HepG2 (cell line): ENCODE measurements at regions not wholly inside any gene's neighbourhood (a gene's known extent, or its start where the extent isn't known, plus 50 kb on each side); places are given as distances from the start of the nearest gene placed in this dataset.

Source experiments
- ATAC-seq: fragments of 200-7000 bp; cut with Tn5 transposase; 3 replicates; pipeline ENCODE4 v1.9.1; 2020; ENCODE audit warnings: mild to moderate bottlenecking, moderate library complexity
- BruUV-seq: library from RNA; stranded (reverse); fragments of 400-500 nt; replicated peaks from 2 replicates; lab custom pipeline; 2021; lab: Mats Ljungman, UMichigan
- CTCF ChIA-PET: fragments of 300-600 bp; formaldehyde crosslinking; extraction: SDS; loops from one replicate; lab custom pipeline; 2021; ENCODE audit warnings: low total read pairs, inconsistent platforms, low intra/inter-chr PET ratio; lab: Yijun Ruan, JAX
- POLR2A ChIA-PET: fragments of 350-600 bp; sonication (Branson Sonifier 250); formaldehyde crosslinking; loops from one replicate; lab custom pipeline; 2020; ENCODE audit warnings: antibody characterized with exemption, inconsistent platforms; lab: Yijun Ruan, JAX
- DNase-seq: peaks from one replicate; pipeline ENCODE4 v3.0.0-alpha.2; 2015; ENCODE audit warnings: low spot score
- FAIRE-seq: peaks from 3 replicates; lab custom pipeline; 2011; peaks lifted over from hg19 to GRCh38; lab: Jason Lieb, UNC
- H2AFZ ChIP-seq: one replicate; pipeline ENCODE4 v1.6.1; 2011; ENCODE audit warnings: low read length, inconsistent platforms
- H3K27ac ChIP-seq: fragments of 300-600 bp; 3 replicates; pipeline ENCODE4 v1.8.0; 2011; ENCODE audit warnings: mixed run types, mild to moderate bottlenecking, mixed read lengths, low read length, inconsistent platforms; ENCODE audit not compliant: insufficient read depth; ENCODE audit errors: extremely low read length
- H3K27me3 ChIP-seq, 2 experiments: fragments of 200-600 bp in 1 of 2; 2 replicates in 1 of 2; 3 replicates in 1 of 2; pipeline versions ENCODE4 v1.6.0 to v1.8.0; 2011; ENCODE audit warnings: low read length in 2 of 2, mild to moderate bottlenecking in 2 of 2, moderate library complexity in 2 of 2, inconsistent platforms in 1 of 2; ENCODE audit not compliant: insufficient read depth in 2 of 2, control insufficient read depth in 1 of 2
- H3K36me3 ChIP-seq, 2 experiments: fragments of 200-600 bp in 1 of 2; replicated peaks in 1 of 2; 2 replicates in 1 of 2; 3 replicates in 1 of 2; pipeline versions ENCODE4 v1.5.1 to v1.8.0; 2011; ENCODE audit warnings: low read length in 2 of 2, inconsistent platforms in 1 of 2; ENCODE audit not compliant: insufficient read depth in 2 of 2, control insufficient read depth in 1 of 2
- H3K4me1 ChIP-seq: 2 replicates; pipeline ENCODE4 v1.5.1; 2012; ENCODE audit warnings: low read length, inconsistent platforms; ENCODE audit not compliant: insufficient read depth
- H3K4me2 ChIP-seq: 2 replicates; pipeline ENCODE4 v1.6.0; 2011; ENCODE audit warnings: low read depth, low read length, inconsistent platforms
- H3K4me3 ChIP-seq, 3 experiments: fragments of 200-600 bp in 1 of 3; sonication (generic), shearing (Covaris generic) in 1 of 3; replicated peaks in 1 of 3; 2 replicates each; pipeline ENCODE4 v1.5.1; 2011 to 2016; ENCODE audit warnings: low read length in 3 of 3, inconsistent platforms in 2 of 3, low read depth in 2 of 3, mild to moderate bottlenecking in 2 of 3, control low read depth in 1 of 3, mixed read lengths in 1 of 3; ENCODE audit not compliant: insufficient read depth in 1 of 3
- H3K79me2 ChIP-seq: one replicate; pipeline ENCODE4 v1.6.1; 2011; ENCODE audit warnings: low read length, inconsistent platforms; ENCODE audit not compliant: insufficient read depth
- H3K9ac ChIP-seq: 2 replicates; pipeline ENCODE4 v1.6.0; 2011; ENCODE audit warnings: mild to moderate bottlenecking, low read depth, low read length, inconsistent platforms; ENCODE audit not compliant: insufficient read depth
- H3K9me3 ChIP-seq: 2 replicates; pipeline ENCODE4 v1.5.1; 2012; ENCODE audit warnings: mild to moderate bottlenecking, low read length
- H4K20me1 ChIP-seq: 2 replicates; pipeline ENCODE4 v1.6.0; 2011; ENCODE audit warnings: inconsistent platforms, mild to moderate bottlenecking, low read length, moderate library complexity; ENCODE audit not compliant: insufficient read depth
- DMAP1 ChIP-seq: IDR thresholded peaks from 2 replicates; pipeline ENCODE4 v1.6.1; 2016
- HOXA9 ChIP-seq: sonication (generic); formaldehyde crosslinking; IDR thresholded peaks from 2 replicates; pipeline ENCODE4 v1.8.1; 2022; ENCODE audit warnings: missing genetic modification reagents, mild to moderate bottlenecking, moderate library complexity, borderline replicate concordance
- HOXD1 ChIP-seq: sonication (generic); formaldehyde crosslinking; IDR thresholded peaks from 2 replicates; pipeline ENCODE4 v1.5.0; 2020; ENCODE audit warnings: missing genetic modification reagents
- TP53 ChIP-seq: sonication (generic); formaldehyde crosslinking; conservative IDR thresholded peaks from 2 replicates; pipeline ENCODE4 v1.4.0; 2020; ENCODE audit warnings: missing genetic modification reagents
- ZFY ChIP-seq: sonication (generic); formaldehyde crosslinking; IDR thresholded peaks from 2 replicates; pipeline ENCODE4 v1.4.0; 2020; ENCODE audit warnings: missing genetic modification reagents
- ZIK1 ChIP-seq: sonication (generic); formaldehyde crosslinking; IDR thresholded peaks from 2 replicates; pipeline ENCODE4 v1.5.0; 2020; ENCODE audit warnings: mild to moderate bottlenecking, low read depth, missing genetic modification reagents, borderline replicate concordance
- ZMYM4 ChIP-seq: sonication (generic); formaldehyde crosslinking; IDR thresholded peaks from 2 replicates; pipeline ENCODE4 v1.8.1; 2023; ENCODE audit warnings: mild to moderate bottlenecking, missing genetic modification reagents
- ZNF75D ChIP-seq: sonication (generic); formaldehyde crosslinking; IDR thresholded peaks from 2 replicates; pipeline ENCODE4 v1.8.1; 2023; ENCODE audit warnings: missing genetic modification reagents, mild to moderate bottlenecking, borderline replicate concordance
- WGBS: methylation state at CpG from one replicate; pipeline ENCODE4 v1.1.6; 2017; ENCODE audit warnings: low lambda C conversion rate; 5-methylcytosine and 5-hydroxymethylcytosine counted together
- in situ Hi-C: cut with HindIII; loops from 2 replicates; pipeline ENCODE4 v1.10.0; 2017; ENCODE audit warnings: low pct_unique_long_range_greater_than_20kb; ENCODE audit not compliant: extremely low pct_ligation_motif_present
- intact Hi-C: fragments of 100-400 bp; cut with micrococcal nuclease; formaldehyde crosslinking; loops from one replicate; pipeline ENCODE4 v1.10.0; 2022; ENCODE audit not compliant: unreplicated experiment
- TF ChIP-seq, protein P1 (sequence below): sonication (generic); formaldehyde crosslinking; IDR thresholded peaks from 2 replicates; pipeline ENCODE4 v1.8.0; 2022; ENCODE audit warnings: missing genetic modification reagents, low read depth, mild to moderate bottlenecking, borderline replicate concordance
- TF ChIP-seq, protein P2 (sequence below): sonication (generic); formaldehyde crosslinking; IDR thresholded peaks from 2 replicates; pipeline ENCODE4 v1.8.0; 2022; ENCODE audit warnings: mild to moderate bottlenecking, missing genetic modification reagents, moderate library complexity

DNA sequence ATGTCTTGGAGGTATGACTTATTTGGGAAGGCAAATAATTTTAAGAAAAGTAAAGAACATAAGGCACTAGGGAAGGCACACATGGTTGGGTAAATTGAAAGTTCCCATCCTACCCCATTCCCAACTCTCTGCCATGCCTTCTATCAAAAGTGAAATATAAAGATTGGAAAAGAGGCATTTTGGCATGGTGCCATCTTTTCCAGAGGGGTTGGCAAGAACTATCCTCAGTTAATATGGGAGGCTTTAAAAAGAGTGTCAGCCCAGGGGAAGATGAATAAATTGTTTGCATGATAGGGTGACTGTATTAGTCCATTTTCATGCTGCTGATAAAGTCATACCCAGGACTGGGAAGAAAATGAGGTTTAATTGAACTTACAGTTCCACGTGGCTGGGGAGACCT lies 150.8 kb upstream of the BOD1L1 start:
- 0% methylated on average over 1 of the region's 1 CpG for WGBS
- Histone ChIP-seq H3K79me2 (no peaks in the 10 kb centered on the region), H3K27ac (no peak overlapping the region), H3K4me1 (no peaks in the 10 kb centered on the region), H3K4me2 (no peak overlapping the region), H3K27me3 (no peaks in the 10 kb centered on the region), H3K9me3 (peaks cover 44% of the 10 kb centered on the region), H4K20me1 (no peaks in the 10 kb centered on the region), H3K4me3 (no peak overlapping the region), H3K9ac (no peak overlapping the region), H2AFZ (no peak overlapping the region), H3K36me3 (no peaks in the 10 kb centered on the region)
- DNase-seq (no peak), ATAC-seq (no peak), FAIRE-seq (no peak)
- ChIA-PET POLR2A (no interaction called here), CTCF (no interaction called here)
- TF ChIP-seq ZMYM4 (no peak), ZIK1 (CRISPR knock-in tag) (no peak), HOXD1 (CRISPR knock-in tag) (no peak), ZFY (no peak), HOXA9 (CRISPR knock-in tag) (no peak), DMAP1 (CRISPR knock-in tag) (no peak), TP53 (CRISPR knock-in tag) (no peak), ZNF75D (CRISPR knock-in tag) (no peak)
- TF ChIP-seq, protein P1, sequence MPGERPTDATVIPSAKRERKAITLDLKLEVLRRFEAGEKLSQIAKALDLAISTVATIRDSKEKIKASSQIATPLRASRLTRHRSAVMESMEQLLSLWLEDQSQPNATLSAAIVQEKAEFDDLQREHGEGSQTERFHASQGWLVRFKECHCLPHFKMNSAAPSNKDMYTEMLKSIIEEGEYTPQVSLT = no peak
- TF ChIP-seq, protein P2, sequence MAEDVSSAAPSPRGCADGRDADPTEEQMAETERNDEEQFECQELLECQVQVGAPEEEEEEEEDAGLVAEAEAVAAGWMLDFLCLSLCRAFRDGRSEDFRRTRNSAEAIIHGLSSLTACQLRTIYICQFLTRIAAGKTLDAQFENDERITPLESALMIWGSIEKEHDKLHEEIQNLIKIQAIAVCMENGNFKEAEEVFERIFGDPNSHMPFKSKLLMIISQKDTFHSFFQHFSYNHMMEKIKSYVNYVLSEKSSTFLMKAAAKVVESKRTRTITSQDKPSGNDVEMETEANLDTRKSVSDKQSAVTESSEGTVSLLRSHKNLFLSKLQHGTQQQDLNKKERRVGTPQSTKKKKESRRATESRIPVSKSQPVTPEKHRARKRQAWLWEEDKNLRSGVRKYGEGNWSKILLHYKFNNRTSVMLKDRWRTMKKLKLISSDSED = no peak
- in situ Hi-C loops (no loop called here), intact Hi-C loops (no loop called here)
- no TSS peak for BruUV-seq
